Stomach (tissue), 8 donors: ENCODE measurements at regions not wholly inside any gene's neighbourhood (a gene's known extent, or its start where the extent isn't known, plus 50 kb on each side); places are given as distances from the start of the nearest gene placed in this dataset.

Experiments used
- DNase-seq, 2 donors: peaks; one replicate each; pipeline versions ENCODE4 v3.0.0 to v3.0.0-alpha.2; 2013 to 2019
- H3K27ac ChIP-seq, 5 donors: fragments of 200-600 bp in 4 of 5; sonication (generic) in 4 of 5; one replicate each; pipeline ENCODE4 v1.5.1; 2013 to 2019; ENCODE audit warnings: mild to moderate bottlenecking in 1 of 5, moderate library complexity in 1 of 5
- H3K27me3 ChIP-seq, 3 donors: fragments of 200-600 bp; sonication (generic); one replicate each; pipeline ENCODE4 v1.5.1; 2017 to 2019; ENCODE audit warnings: mixed run types in 1 of 3
- H3K36me3 ChIP-seq, 4 donors: fragments of 200-600 bp; sonication (generic); 1 replicate in 3 of 4; 2 replicates in 1 of 4; pipeline ENCODE4 v1.5.1; 2016 to 2019
- H3K4me1 ChIP-seq, 4 donors: fragments of 200-600 bp; sonication (generic); one replicate each; pipeline ENCODE4 v1.5.1; 2016 to 2019
- H3K4me3 ChIP-seq, 4 donors: fragments of 200-600 bp; sonication (generic) in 3 of 4; one replicate each; pipeline ENCODE4 v1.5.1; 2016 to 2019; ENCODE audit warnings: mild to moderate bottlenecking in 1 of 4
- H3K9me3 ChIP-seq, 4 donors: fragments of 200-600 bp; sonication (generic); one replicate each; pipeline ENCODE4 v1.5.1; 2016 to 2019
- CTCF ChIP-seq, 7 experiments: fragments of 450-650 bp in 4 of 7; fragments of 200-600 bp in 3 of 7; sonication (generic) in 3 of 7; IDR thresholded peaks; one replicate each; pipeline ENCODE4 v1.5.1; 2016 to 2019; ENCODE audit warnings: antibody characterized with exemption in 7 of 7, control low read depth in 2 of 7, mild to moderate bottlenecking in 1 of 7
- EP300 ChIP-seq: sonication (generic); formaldehyde crosslinking; IDR thresholded peaks from one replicate; pipeline ENCODE4 v1.6.1; 2017; ENCODE audit warnings: antibody characterized with exemption
- POLR2A ChIP-seq, 4 donors: fragments of 450-650 bp; IDR thresholded peaks; one replicate each; pipeline ENCODE4 v1.6.1; 2016; ENCODE audit warnings: antibody characterized with exemption in 4 of 4, control low read depth in 2 of 4, mild to moderate bottlenecking in 1 of 4, moderate library complexity in 1 of 4
- POLR2AphosphoS5 ChIP-seq, 3 donors: sonication (generic); formaldehyde crosslinking; IDR thresholded peaks; one replicate each; pipeline ENCODE4 v1.6.1; 2016; ENCODE audit warnings: antibody characterized with exemption in 3 of 3
- WGBS, 5 donors: extraction: QIAGEN DNeasy Blood & Tissue Kit in 3 of 5; methylation state at CpG; one replicate each; pipeline versions ENCODE4 v1.1.5 to v1.1.7; 2013 to 2018; 5-methylcytosine and 5-hydroxymethylcytosine counted together
- intact Hi-C: fragments of 100-400 bp; cut with DNase I; formaldehyde crosslinking; loops from one replicate; pipeline ENCODE4 v1.15.1; 2023; ENCODE audit warnings: low total_unique reads
- donor health status: healthy with polysubstance abuse.
- donor health status: Bipolar disorder and iron deficiency.
- donor health status: healthy.

GRCh38 chr5:2177244-2177643 is 294.5 kb upstream of the IRX4 start:
- 80 to 90% (median 83%) methylated on average over 6 to 7 of the region's 7 CpGs for WGBS, 5 donors
- TF ChIP-seq POLR2A (IDR thresholded peaks at IDR 0.05) (no peak), CTCF (IDR thresholded peaks at IDR 0.05) (no peak), EP300 (no peak), POLR2AphosphoS5 (IDR thresholded peaks at IDR 0.05) (no peak)
- H3K4me1 ChIP-seq, result no peaks in the 10 kb centered on the region
- intact Hi-C loops, result no loop called here
- no peak overlapping the region for H3K27ac ChIP-seq
- no peak for DNase-seq
- H3K27me3 ChIP-seq, result peaks cover 0 to 36% (median 0%) of the 10 kb centered on the region in 3 donors
- no peak overlapping the region for H3K4me3 ChIP-seq
- no peaks in the 10 kb centered on the region for H3K36me3 ChIP-seq
- H3K9me3 ChIP-seq, result no peaks in the 10 kb centered on the region

GRCh38 chr5:2176581-2176980 is 293.9 kb upstream of the IRX4 start:
- no peaks in the 10 kb centered on the region for H3K4me1 ChIP-seq
- 15 to 33% (median 19%) methylated on average over 1 of the region's 1 CpG for WGBS, 5 donors
- TF ChIP-seq CTCF (IDR thresholded peaks at IDR 0.05) (no peak), POLR2AphosphoS5 (IDR thresholded peaks at IDR 0.05) (no peak), POLR2A (IDR thresholded peaks at IDR 0.05) (no peak), EP300 (no peak)
- peaks cover 0 to 35% (median 0%) of the 10 kb centered on the region in 3 donors for H3K27me3 ChIP-seq
- no peaks in the 10 kb centered on the region for H3K9me3 ChIP-seq
- intact Hi-C loops, result no loop called here
- no peak overlapping the region for H3K4me3 ChIP-seq
- no peak for DNase-seq
- H3K36me3 ChIP-seq, result no peaks in the 10 kb centered on the region
- H3K27ac ChIP-seq, result no peak overlapping the region

GRCh38 chr5:2175842-2176404 is 293.2 kb upstream of the IRX4 start:
- Histone ChIP-seq H3K4me3 (no peak overlapping the region), H3K36me3 (no peaks in the 10 kb centered on the region), H3K9me3 (no peaks in the 10 kb centered on the region), H3K4me1 (no peaks in the 10 kb centered on the region), H3K27me3 (peaks cover 0 to 42% (median 0%) of the 10 kb centered on the region in 3 donors), H3K27ac (no peak overlapping the region)
- DNase-seq, result no peak
- intact Hi-C loops, result no loop called here
- 88 to 92% (median 89%) methylated on average over 25 to 29 of the region's 29 CpGs for WGBS, 5 donors
- no peak for TF ChIP-seq EP300
- TF ChIP-seq POLR2AphosphoS5 (IDR thresholded peaks at IDR 0.05), result no peak
- TF ChIP-seq CTCF (IDR thresholded peaks at IDR 0.05), result no peak
- no peak for TF ChIP-seq POLR2A (IDR thresholded peaks at IDR 0.05)

- no peak for DNase-seq
- Histone ChIP-seq H3K4me1 (no peaks in the 10 kb centered on the region), H3K36me3 (no peaks in the 10 kb centered on the region), H3K27me3 (peaks cover 0 to 51% (median 3%) of the 10 kb centered on the region in 3 donors), H3K4me3 (no peak overlapping the region), H3K27ac (no peak overlapping the region), H3K9me3 (no peaks in the 10 kb centered on the region)
- WGBS, 5 donors, result 86 to 94% (median 88%) methylated on average over 14 of the region's 14 CpGs
- TF ChIP-seq POLR2A (IDR thresholded peaks at IDR 0.05), result no peak
- TF ChIP-seq POLR2AphosphoS5 (IDR thresholded peaks at IDR 0.05), result no peak
- no peak for TF ChIP-seq CTCF (IDR thresholded peaks at IDR 0.05)
- TF ChIP-seq EP300, result no peak
- intact Hi-C loops, result no loop called here
These were observed 292.3 kb upstream of the IRX4 start for GRCh38 chr5:2175041-2175440.
